Calu3 (cell line): ENCODE measurements at regions not wholly inside any gene's neighbourhood (a gene's known extent, or its start where the extent isn't known, plus 50 kb on each side); places are given as distances from the start of the nearest gene placed in this dataset.

Experiments used
- BruUV-seq: library from RNA; stranded (reverse); fragments of 400-500 nt; replicated peaks from 2 replicates; lab custom pipeline; 2021; lab: Mats Ljungman, UMichigan
- CTCF ChIA-PET: fragments of 300-600 bp; sonication (Branson Sonifier 250); formaldehyde crosslinking; loops from one replicate; lab custom pipeline; 2022; ENCODE audit warnings: antibody characterized with exemption; lab: Charles Lee
- DNase-seq: peaks from one replicate; pipeline ENCODE4 v3.0.0; 2022
- H3K27ac Mint-ChIP-seq: one replicate; pipeline ENCODE4 v1.8.0; 2022; ENCODE audit warnings: mixed read lengths; ENCODE audit not compliant: unreplicated experiment
- H3K27me3 Mint-ChIP-seq: one replicate; pipeline ENCODE4 v1.8.0; 2022; ENCODE audit warnings: mixed read lengths; ENCODE audit not compliant: unreplicated experiment
- H3K36me3 Mint-ChIP-seq: one replicate; pipeline ENCODE4 v1.8.0; 2022; ENCODE audit warnings: mild to moderate bottlenecking, moderate library complexity, mixed read lengths; ENCODE audit not compliant: insufficient read depth, unreplicated experiment
- H3K4me1 Mint-ChIP-seq: one replicate; pipeline ENCODE4 v1.8.0; 2022; ENCODE audit warnings: mild to moderate bottlenecking, low read depth, mixed read lengths; ENCODE audit not compliant: unreplicated experiment
- H3K4me3 Mint-ChIP-seq: one replicate; pipeline ENCODE4 v1.8.0; 2022; ENCODE audit warnings: mild to moderate bottlenecking, low read depth, moderate library complexity, mixed read lengths; ENCODE audit not compliant: unreplicated experiment
- H3K9me3 Mint-ChIP-seq: one replicate; pipeline ENCODE4 v1.8.0; 2022; ENCODE audit warnings: low read depth, mixed read lengths; ENCODE audit not compliant: unreplicated experiment
- CTCF ChIP-seq: fragments of 200-600 bp; IDR thresholded peaks from one replicate; pipeline ENCODE4 v1.8.0; 2022; ENCODE audit warnings: antibody characterized with exemption; ENCODE audit not compliant: unreplicated experiment
- intact Hi-C: fragments of 100-400 bp; cut with micrococcal nuclease; formaldehyde crosslinking; loops from one replicate; pipeline ENCODE4 v1.10.0; 2022; ENCODE audit not compliant: unreplicated experiment

- BruUV-seq, result no TSS peak
- H3K9me3 Mint-ChIP-seq, result peaks cover 3% of the 10 kb centered on the region
- intact Hi-C loops, result no loop called here
- no peak for DNase-seq
- H3K27ac Mint-ChIP-seq, result no peak overlapping the region
- H3K4me1 Mint-ChIP-seq, result no peaks in the 10 kb centered on the region
- TF ChIP-seq CTCF, result no peak
- no peak overlapping the region for H3K4me3 Mint-ChIP-seq
- H3K27me3 Mint-ChIP-seq, result peaks cover 14% of the 10 kb centered on the region
- CTCF ChIA-PET, result no interaction called here
- H3K36me3 Mint-ChIP-seq, result no peaks in the 10 kb centered on the region
Measured at GRCh38 chr5:1965925-1966324, 83.2 kb upstream of the IRX4 start.

DNA sequence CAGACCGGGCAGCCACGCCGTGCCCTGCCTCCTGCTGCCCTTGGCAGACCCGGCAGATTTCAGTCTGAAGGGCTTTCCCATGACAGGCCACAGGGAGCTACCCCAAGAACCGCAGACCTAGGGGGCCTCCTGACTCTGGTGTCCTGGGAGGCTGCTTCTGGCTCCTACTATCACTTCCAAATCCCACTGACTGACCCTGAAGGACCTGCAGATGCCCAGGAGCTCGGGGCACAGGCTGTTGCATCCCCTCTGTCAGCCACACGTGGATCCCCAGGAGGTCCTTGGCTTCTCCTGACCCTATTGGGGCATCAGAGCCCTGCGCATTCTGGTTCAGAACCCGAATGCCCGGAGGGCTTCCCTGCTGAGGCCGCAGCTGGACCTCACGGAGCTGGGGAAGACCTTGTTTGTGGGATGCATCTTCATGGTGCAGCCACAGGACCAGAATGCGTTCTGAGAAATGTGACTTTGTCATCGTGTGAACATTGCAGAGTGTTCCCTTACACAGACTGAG lies 81.3 kb upstream of the IRX4 start:
- Mint-ChIP-seq H3K4me1 (no peaks in the 10 kb centered on the region), H3K27me3 (peaks cover 14% of the 10 kb centered on the region), H3K9me3 (peaks cover 3% of the 10 kb centered on the region), H3K36me3 (no peaks in the 10 kb centered on the region), H3K4me3 (no peak overlapping the region), H3K27ac (no peak overlapping the region)
- no peak for DNase-seq
- TF ChIP-seq CTCF, result no peak
- CTCF ChIA-PET, result no interaction called here
- intact Hi-C loops, result no loop called here
- BruUV-seq, result no TSS peak

DNA sequence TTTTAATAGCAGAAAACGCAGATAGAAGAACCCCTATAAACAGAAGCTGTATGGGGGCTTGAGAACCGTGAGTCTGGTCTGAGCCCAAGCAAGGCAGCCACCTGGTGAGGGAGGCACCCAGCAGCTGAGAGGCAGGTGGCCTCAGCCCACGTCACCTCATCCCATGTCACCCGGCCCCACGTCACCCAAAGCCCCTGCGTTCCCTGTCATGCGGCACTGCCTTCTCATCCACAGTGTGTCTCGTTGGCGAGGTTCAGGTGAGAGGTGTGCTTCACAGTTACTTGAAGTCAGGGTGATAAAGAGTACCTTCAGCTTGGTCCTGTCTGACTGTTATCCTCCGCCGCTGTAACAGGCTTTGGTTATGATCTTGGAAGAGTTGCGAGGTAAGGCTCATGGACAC lies 80.6 kb upstream of the IRX4 start:
- Mint-ChIP-seq H3K9me3 (peaks cover 3% of the 10 kb centered on the region), H3K27me3 (peaks cover 14% of the 10 kb centered on the region), H3K4me1 (no peaks in the 10 kb centered on the region), H3K36me3 (no peaks in the 10 kb centered on the region), H3K27ac (no peak overlapping the region), H3K4me3 (no peak overlapping the region)
- BruUV-seq, result no TSS peak
- intact Hi-C loops, result no loop called here
- no peak for DNase-seq
- no peak for TF ChIP-seq CTCF
- CTCF ChIA-PET, result no interaction called here

GRCh38 chr5:1962619-1963355 lies 80.1 kb upstream of the IRX4 start:
- CTCF ChIA-PET, result no interaction called here
- no peak overlapping the region for H3K4me3 Mint-ChIP-seq
- no peaks in the 10 kb centered on the region for H3K4me1 Mint-ChIP-seq
- no peak for DNase-seq
- no TSS peak for BruUV-seq
- H3K36me3 Mint-ChIP-seq, result no peaks in the 10 kb centered on the region
- peaks cover 14% of the 10 kb centered on the region for H3K27me3 Mint-ChIP-seq
- peaks cover 3% of the 10 kb centered on the region for H3K9me3 Mint-ChIP-seq
- no peak overlapping the region for H3K27ac Mint-ChIP-seq
- no peak for TF ChIP-seq CTCF
- intact Hi-C loops, result no loop called here
